ENCODE measurements at regions not wholly inside any gene's neighbourhood (a gene's known extent, or its start where the extent isn't known, plus 50 kb on each side); places are given as distances from the start of the nearest gene placed in this dataset.

DNA sequence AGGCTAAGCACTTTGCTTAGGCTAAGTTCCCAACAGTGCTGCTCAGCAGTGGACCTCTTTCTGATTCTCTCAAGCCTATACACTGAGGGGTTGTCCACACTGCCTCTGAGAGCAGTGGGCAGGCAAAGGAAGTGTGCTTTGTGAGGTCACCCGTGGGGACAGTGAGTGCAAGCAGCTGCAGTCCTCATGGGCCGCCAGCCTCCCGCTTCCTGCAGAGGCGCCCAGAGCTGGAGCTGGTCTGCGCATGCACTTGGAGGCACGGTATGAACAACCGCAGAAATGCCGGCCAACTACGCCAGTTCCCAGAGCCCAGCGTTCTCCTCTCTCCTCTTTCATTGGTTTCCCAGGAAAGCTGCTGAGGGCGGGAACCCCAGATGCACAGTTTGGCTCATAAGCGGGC, 149.5 kb upstream of the DLX2 start:
- TF ChIP-seq, protein P1, sequence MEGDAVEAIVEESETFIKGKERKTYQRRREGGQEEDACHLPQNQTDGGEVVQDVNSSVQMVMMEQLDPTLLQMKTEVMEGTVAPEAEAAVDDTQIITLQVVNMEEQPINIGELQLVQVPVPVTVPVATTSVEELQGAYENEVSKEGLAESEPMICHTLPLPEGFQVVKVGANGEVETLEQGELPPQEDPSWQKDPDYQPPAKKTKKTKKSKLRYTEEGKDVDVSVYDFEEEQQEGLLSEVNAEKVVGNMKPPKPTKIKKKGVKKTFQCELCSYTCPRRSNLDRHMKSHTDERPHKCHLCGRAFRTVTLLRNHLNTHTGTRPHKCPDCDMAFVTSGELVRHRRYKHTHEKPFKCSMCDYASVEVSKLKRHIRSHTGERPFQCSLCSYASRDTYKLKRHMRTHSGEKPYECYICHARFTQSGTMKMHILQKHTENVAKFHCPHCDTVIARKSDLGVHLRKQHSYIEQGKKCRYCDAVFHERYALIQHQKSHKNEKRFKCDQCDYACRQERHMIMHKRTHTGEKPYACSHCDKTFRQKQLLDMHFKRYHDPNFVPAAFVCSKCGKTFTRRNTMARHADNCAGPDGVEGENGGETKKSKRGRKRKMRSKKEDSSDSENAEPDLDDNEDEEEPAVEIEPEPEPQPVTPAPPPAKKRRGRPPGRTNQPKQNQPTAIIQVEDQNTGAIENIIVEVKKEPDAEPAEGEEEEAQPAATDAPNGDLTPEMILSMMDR (IDR thresholded peaks at IDR 0.05), result no peak
- TF ChIP-seq, protein P2, sequence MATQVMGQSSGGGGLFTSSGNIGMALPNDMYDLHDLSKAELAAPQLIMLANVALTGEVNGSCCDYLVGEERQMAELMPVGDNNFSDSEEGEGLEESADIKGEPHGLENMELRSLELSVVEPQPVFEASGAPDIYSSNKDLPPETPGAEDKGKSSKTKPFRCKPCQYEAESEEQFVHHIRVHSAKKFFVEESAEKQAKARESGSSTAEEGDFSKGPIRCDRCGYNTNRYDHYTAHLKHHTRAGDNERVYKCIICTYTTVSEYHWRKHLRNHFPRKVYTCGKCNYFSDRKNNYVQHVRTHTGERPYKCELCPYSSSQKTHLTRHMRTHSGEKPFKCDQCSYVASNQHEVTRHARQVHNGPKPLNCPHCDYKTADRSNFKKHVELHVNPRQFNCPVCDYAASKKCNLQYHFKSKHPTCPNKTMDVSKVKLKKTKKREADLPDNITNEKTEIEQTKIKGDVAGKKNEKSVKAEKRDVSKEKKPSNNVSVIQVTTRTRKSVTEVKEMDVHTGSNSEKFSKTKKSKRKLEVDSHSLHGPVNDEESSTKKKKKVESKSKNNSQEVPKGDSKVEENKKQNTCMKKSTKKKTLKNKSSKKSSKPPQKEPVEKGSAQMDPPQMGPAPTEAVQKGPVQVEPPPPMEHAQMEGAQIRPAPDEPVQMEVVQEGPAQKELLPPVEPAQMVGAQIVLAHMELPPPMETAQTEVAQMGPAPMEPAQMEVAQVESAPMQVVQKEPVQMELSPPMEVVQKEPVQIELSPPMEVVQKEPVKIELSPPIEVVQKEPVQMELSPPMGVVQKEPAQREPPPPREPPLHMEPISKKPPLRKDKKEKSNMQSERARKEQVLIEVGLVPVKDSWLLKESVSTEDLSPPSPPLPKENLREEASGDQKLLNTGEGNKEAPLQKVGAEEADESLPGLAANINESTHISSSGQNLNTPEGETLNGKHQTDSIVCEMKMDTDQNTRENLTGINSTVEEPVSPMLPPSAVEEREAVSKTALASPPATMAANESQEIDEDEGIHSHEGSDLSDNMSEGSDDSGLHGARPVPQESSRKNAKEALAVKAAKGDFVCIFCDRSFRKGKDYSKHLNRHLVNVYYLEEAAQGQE (IDR thresholded peaks at IDR 0.05; ENCODE audit: low read depth, low read length), result no peak
- no peak for TF ChIP-seq TAF1 (IDR thresholded peaks at IDR 0.05; ENCODE audit: borderline replicate concordance, low read depth, low read length)
- TF ChIP-seq POLR2AphosphoS5 (IDR thresholded peaks at IDR 0.05; ENCODE audit: low read depth, low read length), result no peak
- no peak for TF ChIP-seq NRF1 (IDR thresholded peaks at IDR 0.05; ENCODE audit: low read depth, low read length)
- no peak for TF ChIP-seq GABPA (IDR thresholded peaks at IDR 0.05; ENCODE audit: low read depth)
- no peak for TF ChIP-seq EP300 (IDR thresholded peaks at IDR 0.05; ENCODE audit: borderline replicate concordance in 1 of 2, low read depth in 1 of 2, low read length in 1 of 2)
- no peak for TF ChIP-seq NFIC (IDR thresholded peaks at IDR 0.05; ENCODE audit: borderline replicate concordance)
- TF ChIP-seq, protein P3, sequence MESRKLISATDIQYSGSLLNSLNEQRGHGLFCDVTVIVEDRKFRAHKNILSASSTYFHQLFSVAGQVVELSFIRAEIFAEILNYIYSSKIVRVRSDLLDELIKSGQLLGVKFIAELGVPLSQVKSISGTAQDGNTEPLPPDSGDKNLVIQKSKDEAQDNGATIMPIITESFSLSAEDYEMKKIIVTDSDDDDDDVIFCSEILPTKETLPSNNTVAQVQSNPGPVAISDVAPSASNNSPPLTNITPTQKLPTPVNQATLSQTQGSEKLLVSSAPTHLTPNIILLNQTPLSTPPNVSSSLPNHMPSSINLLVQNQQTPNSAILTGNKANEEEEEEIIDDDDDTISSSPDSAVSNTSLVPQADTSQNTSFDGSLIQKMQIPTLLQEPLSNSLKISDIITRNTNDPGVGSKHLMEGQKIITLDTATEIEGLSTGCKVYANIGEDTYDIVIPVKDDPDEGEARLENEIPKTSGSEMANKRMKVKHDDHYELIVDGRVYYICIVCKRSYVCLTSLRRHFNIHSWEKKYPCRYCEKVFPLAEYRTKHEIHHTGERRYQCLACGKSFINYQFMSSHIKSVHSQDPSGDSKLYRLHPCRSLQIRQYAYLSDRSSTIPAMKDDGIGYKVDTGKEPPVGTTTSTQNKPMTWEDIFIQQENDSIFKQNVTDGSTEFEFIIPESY (IDR thresholded peaks at IDR 0.05; ENCODE audit: borderline replicate concordance, low read depth), result no peak
